Ovary (tissue), 3 donors: ENCODE measurements at regions not wholly inside any gene's neighbourhood (a gene's known extent, or its start where the extent isn't known, plus 50 kb on each side); places are given as distances from the start of the nearest gene placed in this dataset.

Experiments
- EP300 ChIP-seq: sonication (generic); formaldehyde crosslinking; IDR thresholded peaks from one replicate; pipeline ENCODE4 v1.6.1; 2017; ENCODE audit warnings: antibody characterized with exemption
- POLR2A ChIP-seq: fragments of 450-650 bp; IDR thresholded peaks from one replicate; pipeline ENCODE4 v1.6.1; 2017; ENCODE audit warnings: antibody characterized with exemption, mild to moderate bottlenecking, moderate library complexity
- TF ChIP-seq, protein P1 (sequence below), 3 donors: fragments of 450-650 bp in 2 of 3; fragments of 200-600 bp in 1 of 3; IDR thresholded peaks; one replicate each; pipeline versions ENCODE4 v1.5.1 to v1.8.0; 2016 to 2022; ENCODE audit warnings: antibody characterized with exemption in 3 of 3, mild to moderate bottlenecking in 1 of 3
- donor health status: DM: no; HTN: no; CAD: no.

DNA sequence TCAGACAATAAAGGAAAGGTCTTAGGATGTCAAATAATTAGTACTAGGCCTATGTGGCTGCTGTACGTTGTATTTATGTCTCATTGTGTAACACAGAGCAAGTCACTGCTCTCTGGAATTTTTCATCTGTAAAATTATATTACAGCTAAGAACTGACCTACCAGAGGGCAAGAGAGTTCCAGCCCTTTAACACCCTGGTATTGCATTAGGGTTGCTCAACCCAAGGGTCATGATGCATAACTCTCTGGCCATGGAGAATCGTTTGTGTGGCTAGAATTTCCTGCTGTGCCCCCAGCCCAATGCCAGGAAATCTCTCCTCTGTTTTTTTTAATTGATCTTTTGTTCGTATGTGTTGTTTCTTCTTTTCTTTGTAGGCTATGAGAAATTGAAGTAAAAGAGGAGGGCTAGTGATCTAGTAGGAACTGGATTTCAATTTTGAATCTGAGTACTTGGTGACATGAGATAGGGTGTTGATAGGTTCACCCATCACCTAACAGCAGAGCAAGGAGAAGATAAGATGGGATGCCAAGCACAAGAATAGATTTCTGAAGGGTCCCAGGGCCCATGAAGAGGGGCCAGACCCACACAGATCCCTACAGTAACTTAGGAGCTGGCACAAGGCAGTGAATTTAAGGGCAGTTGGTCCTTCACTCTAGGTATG, 571.2 kb upstream of the TNP1 start:
- TF ChIP-seq POLR2A (no peak), EP300 (no peak)
- TF ChIP-seq, protein P1, sequence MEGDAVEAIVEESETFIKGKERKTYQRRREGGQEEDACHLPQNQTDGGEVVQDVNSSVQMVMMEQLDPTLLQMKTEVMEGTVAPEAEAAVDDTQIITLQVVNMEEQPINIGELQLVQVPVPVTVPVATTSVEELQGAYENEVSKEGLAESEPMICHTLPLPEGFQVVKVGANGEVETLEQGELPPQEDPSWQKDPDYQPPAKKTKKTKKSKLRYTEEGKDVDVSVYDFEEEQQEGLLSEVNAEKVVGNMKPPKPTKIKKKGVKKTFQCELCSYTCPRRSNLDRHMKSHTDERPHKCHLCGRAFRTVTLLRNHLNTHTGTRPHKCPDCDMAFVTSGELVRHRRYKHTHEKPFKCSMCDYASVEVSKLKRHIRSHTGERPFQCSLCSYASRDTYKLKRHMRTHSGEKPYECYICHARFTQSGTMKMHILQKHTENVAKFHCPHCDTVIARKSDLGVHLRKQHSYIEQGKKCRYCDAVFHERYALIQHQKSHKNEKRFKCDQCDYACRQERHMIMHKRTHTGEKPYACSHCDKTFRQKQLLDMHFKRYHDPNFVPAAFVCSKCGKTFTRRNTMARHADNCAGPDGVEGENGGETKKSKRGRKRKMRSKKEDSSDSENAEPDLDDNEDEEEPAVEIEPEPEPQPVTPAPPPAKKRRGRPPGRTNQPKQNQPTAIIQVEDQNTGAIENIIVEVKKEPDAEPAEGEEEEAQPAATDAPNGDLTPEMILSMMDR (IDR thresholded peaks at IDR 0.05) = no peak
